Ishikawa (cell line): ENCODE measurements at regions not wholly inside any gene's neighbourhood (a gene's known extent, or its start where the extent isn't known, plus 50 kb on each side); places are given as distances from the start of the nearest gene placed in this dataset.

Experiments used
- CEBPB ChIP-seq: IDR thresholded peaks from 2 replicates; pipeline ENCODE4 v1.6.1; 2012
- CREB1 ChIP-seq: IDR thresholded peaks from 2 replicates; pipeline ENCODE4 v1.6.1; 2012; ENCODE audit warnings: low read depth
- EGR1 ChIP-seq: IDR thresholded peaks from 2 replicates; pipeline ENCODE4 v1.6.1; 2012
- FOXM1 ChIP-seq: IDR thresholded peaks from 2 replicates; pipeline ENCODE4 v1.6.1; 2012; ENCODE audit warnings: low read depth, borderline replicate concordance
- RAD21 ChIP-seq: IDR thresholded peaks from 2 replicates; pipeline ENCODE4 v1.6.1; 2012; ENCODE audit warnings: low read depth
- TAF1 ChIP-seq: IDR thresholded peaks from 2 replicates; pipeline ENCODE4 v1.6.1; 2012; ENCODE audit warnings: low read depth, mild to moderate bottlenecking
- YY1 ChIP-seq: IDR thresholded peaks from 2 replicates; pipeline ENCODE4 v1.6.1; 2012; ENCODE audit warnings: low read depth

GRCh38 chr1:90505806-90506205 is 211.3 kb downstream of the BARHL2 start:
- no peak for TF ChIP-seq CREB1
- TF ChIP-seq RAD21, result no peak
- no peak for TF ChIP-seq YY1
- TF ChIP-seq EGR1, result no peak
- TF ChIP-seq FOXM1, result no peak
- TF ChIP-seq CEBPB, result no peak
- TF ChIP-seq TAF1, result no peak
